HepG2 (cell line): ENCODE measurements at regions not wholly inside any gene's neighbourhood (a gene's known extent, or its start where the extent isn't known, plus 50 kb on each side); places are given as distances from the start of the nearest gene placed in this dataset.

ENCODE experiments used
- ATF4 ChIP-seq, 2 experiments: fragments of 450-650 bp in 1 of 2; sonication (generic) in 1 of 2; formaldehyde crosslinking; IDR thresholded peaks; 2 replicates each; pipeline versions ENCODE4 v1.5.0 to v1.8.0; 2020 to 2022; ENCODE audit warnings: mild to moderate bottlenecking in 1 of 2, missing genetic modification reagents in 1 of 2
- ETV6 ChIP-seq: sonication (generic); formaldehyde crosslinking; conservative IDR thresholded peaks from 2 replicates; pipeline ENCODE4 v1.4.0; 2020; ENCODE audit warnings: missing genetic modification reagents
- EZH2 ChIP-seq: conservative IDR thresholded peaks from 2 replicates; pipeline ENCODE4 v1.6.1; 2012; ENCODE audit warnings: mild to moderate bottlenecking, low read depth, low read length, moderate library complexity
- FOSL1 ChIP-seq: sonication (generic); formaldehyde crosslinking; IDR thresholded peaks from 2 replicates; pipeline ENCODE4 v1.9.0; 2021; ENCODE audit warnings: missing genetic modification reagents, borderline replicate concordance
- JUNB ChIP-seq: sonication (generic); formaldehyde crosslinking; IDR thresholded peaks from 2 replicates; pipeline ENCODE4 v1.8.0; 2022; ENCODE audit warnings: missing genetic modification reagents, mild to moderate bottlenecking, borderline replicate concordance
- POLR2A ChIP-seq, 2 experiments: IDR thresholded peaks; 2 replicates each; pipeline ENCODE4 v1.6.1; 2011; ENCODE audit warnings: low read depth in 2 of 2, low read length in 2 of 2, mild to moderate bottlenecking in 1 of 2, moderate library complexity in 1 of 2; ENCODE audit not compliant: insufficient read depth in 1 of 2
- SRSF9 ChIP-seq: fragments of 200-400 bp; formaldehyde crosslinking; IDR thresholded peaks from 2 replicates; pipeline ENCODE4 v1.6.1; 2018; ENCODE audit warnings: borderline replicate concordance, mild to moderate bottlenecking, low read depth, low read length; ENCODE audit not compliant: insufficient read depth, poor library complexity, severe bottlenecking
- STAT5B ChIP-seq: sonication (generic); formaldehyde crosslinking; IDR thresholded peaks from 2 replicates; pipeline ENCODE4 v1.4.0; 2020; ENCODE audit warnings: missing genetic modification reagents
- ZBTB1 ChIP-seq: sonication (generic); formaldehyde crosslinking; IDR thresholded peaks from 2 replicates; pipeline ENCODE4 v1.4.0; 2020; ENCODE audit warnings: missing genetic modification reagents, borderline replicate concordance
- ZMAT5 ChIP-seq: sonication (generic); formaldehyde crosslinking; IDR thresholded peaks from 2 replicates; pipeline ENCODE4 v1.5.0; 2020; ENCODE audit warnings: mild to moderate bottlenecking, low read depth, missing genetic modification reagents, borderline replicate concordance
- ZNF235 ChIP-seq: sonication (generic); formaldehyde crosslinking; IDR thresholded peaks from 2 replicates; pipeline ENCODE4 v1.8.1; 2023; ENCODE audit warnings: mild to moderate bottlenecking, missing genetic modification reagents, borderline replicate concordance
- TF ChIP-seq, protein P1 (sequence below): sonication (generic); formaldehyde crosslinking; IDR thresholded peaks from 2 replicates; pipeline ENCODE4 v1.4.0; 2020; ENCODE audit warnings: missing genetic modification reagents; ENCODE audit errors: not compliant biosample characterization
- TF ChIP-seq, protein P2 (sequence below): sonication (generic); formaldehyde crosslinking; IDR thresholded peaks from 2 replicates; pipeline ENCODE4 v1.8.0; 2022; ENCODE audit warnings: mild to moderate bottlenecking, missing genetic modification reagents, borderline replicate concordance

GRCh38 chr6:82000551-82000950 lies 247.0 kb downstream of the IBTK start:
- TF ChIP-seq JUNB (CRISPR knock-in tag): no peak
- TF ChIP-seq, protein P1, sequence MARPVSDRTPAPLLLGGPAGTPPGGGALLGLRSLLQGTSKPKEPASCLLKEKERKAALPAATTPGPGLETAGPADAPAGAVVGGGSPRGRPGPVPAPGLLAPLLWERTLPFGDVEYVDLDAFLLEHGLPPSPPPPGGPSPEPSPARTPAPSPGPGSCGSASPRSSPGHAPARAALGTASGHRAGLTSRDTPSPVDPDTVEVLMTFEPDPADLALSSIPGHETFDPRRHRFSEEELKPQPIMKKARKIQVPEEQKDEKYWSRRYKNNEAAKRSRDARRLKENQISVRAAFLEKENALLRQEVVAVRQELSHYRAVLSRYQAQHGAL: no peak
- no peak for TF ChIP-seq STAT5B (CRISPR knock-in tag)
- TF ChIP-seq ZMAT5: no peak
- no peak for TF ChIP-seq ATF4 (CRISPR knock-in tag; IDR thresholded peaks at IDR 0.05)
- TF ChIP-seq SRSF9: no peak
- TF ChIP-seq, protein P2, sequence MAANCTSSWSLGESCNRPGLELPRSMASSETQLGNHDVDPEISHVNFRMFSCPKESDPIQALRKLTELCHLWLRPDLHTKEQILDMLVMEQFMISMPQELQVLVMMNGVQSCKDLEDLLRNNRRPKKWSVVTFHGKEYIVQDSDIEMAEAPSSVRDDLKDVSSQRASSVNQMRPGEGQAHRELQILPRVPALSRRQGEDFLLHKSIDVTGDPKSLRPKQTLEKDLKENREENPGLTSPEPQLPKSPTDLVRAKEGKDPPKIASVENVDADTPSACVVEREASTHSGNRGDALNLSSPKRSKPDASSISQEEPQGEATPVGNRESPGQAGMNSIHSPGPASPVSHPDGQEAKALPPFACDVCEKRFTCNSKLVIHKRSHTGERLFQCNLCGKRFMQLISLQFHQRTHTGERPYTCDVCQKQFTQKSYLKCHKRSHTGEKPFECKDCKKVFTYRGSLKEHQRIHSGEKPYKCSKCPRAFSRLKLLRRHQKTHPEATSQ (CRISPR knock-in tag): no peak
- no peak for TF ChIP-seq ZBTB1 (CRISPR knock-in tag)
- TF ChIP-seq EZH2: no peak
- no peak for TF ChIP-seq POLR2A (IDR thresholded peaks at IDR 0.05; ENCODE audit: insufficient read depth in 1 of 2, low read depth in 2 of 2, low read length in 2 of 2)
- no peak for TF ChIP-seq FOSL1 (CRISPR knock-in tag)
- no peak for TF ChIP-seq ETV6 (CRISPR knock-in tag)
- no peak for TF ChIP-seq ZNF235
